Dedifferentiated amniotic fluid mesenchymal stem cell (primary cell): ENCODE measurements at regions not wholly inside any gene's neighbourhood (a gene's known extent, or its start where the extent isn't known, plus 50 kb on each side); places are given as distances from the start of the nearest gene placed in this dataset.
"Not testable (repeated sequence)": the region's sequence is repeated elsewhere in the genome, so short reads cannot be mapped to it uniquely, and the experiment has no call there.

Experiments used
- DNase-seq: peaks from one replicate; pipeline ENCODE4 v3.0.0-alpha.2; 2016; ENCODE audit errors: extremely low spot score

- DNase-seq, result no peak
These were observed 603.8 kb downstream of the CDH8 start for GRCh38 chr16:61432421-61432820.

GRCh38 chr16:61421111-61421510 lies 615.1 kb downstream of the CDH8 start:
- DNase-seq, result no peak

- DNase-seq, result no peak
These were observed 616.4 kb downstream of the CDH8 start for GRCh38 chr16:61419791-61420190.

GRCh38 chr16:61418802-61419201 lies 617.4 kb downstream of the CDH8 start:
- not testable (repeated sequence) for DNase-seq

GRCh38 chr16:61415126-61415525 lies 621.1 kb downstream of the CDH8 start:
- no peak for DNase-seq

- no peak for DNase-seq
These were observed 623.2 kb downstream of the CDH8 start for GRCh38 chr16:61413021-61413420.

- DNase-seq, result no peak
These were observed 623.7 kb downstream of the CDH8 start for GRCh38 chr16:61412562-61412961.

GRCh38 chr16:61409604-61410003 lies 626.6 kb downstream of the CDH8 start:
- DNase-seq, result no peak

GRCh38 chr16:61403386-61403785 lies 632.9 kb downstream of the CDH8 start:
- no peak for DNase-seq

- DNase-seq, result no peak
These were observed 644.3 kb downstream of the CDH8 start for GRCh38 chr16:61391896-61392295.

GRCh38 chr16:61390965-61391637 lies 645.1 kb downstream of the CDH8 start:
- no peak for DNase-seq

GRCh38 chr16:61385392-61386071 lies 650.7 kb downstream of the CDH8 start:
- no peak for DNase-seq

GRCh38 chr16:61382435-61382834 lies 653.8 kb downstream of the CDH8 start:
- DNase-seq, result no peak

GRCh38 chr16:61379311-61379710 lies 656.9 kb downstream of the CDH8 start:
- no peak for DNase-seq

GRCh38 chr16:61374071-61374470 lies 662.2 kb downstream of the CDH8 start:
- DNase-seq, result no peak

- no peak for DNase-seq
These were observed 664.4 kb downstream of the CDH8 start for GRCh38 chr16:61371881-61372280.

- DNase-seq, result no peak
These were observed 664.9 kb downstream of the CDH8 start for GRCh38 chr16:61371388-61371787.

- DNase-seq, result no peak
These were observed 665.7 kb downstream of the CDH8 start for GRCh38 chr16:61370564-61370963.

- no peak for DNase-seq
These were observed 670.2 kb downstream of the CDH8 start for GRCh38 chr16:61366006-61366405.

GRCh38 chr16:61364990-61365389 lies 671.2 kb downstream of the CDH8 start:
- DNase-seq, result no peak

GRCh38 chr16:61362585-61362984 lies 673.7 kb downstream of the CDH8 start:
- DNase-seq, result no peak

- DNase-seq, result no peak
These were observed 691.4 kb downstream of the CDH8 start for GRCh38 chr16:61344791-61345190.

- no peak for DNase-seq
These were observed 703.8 kb downstream of the CDH8 start for GRCh38 chr16:61332461-61332860.

GRCh38 chr16:61324044-61324443 lies 712.2 kb downstream of the CDH8 start:
- DNase-seq, result no peak
